A549 (cell line): ENCODE measurements at regions not wholly inside any gene's neighbourhood (a gene's known extent, or its start where the extent isn't known, plus 50 kb on each side); places are given as distances from the start of the nearest gene placed in this dataset.

Source experiments
- ATAC-seq, 2 experiments: fragments of 200-7000 bp in 1 of 2; fragments of >200 bp in 1 of 2; cut with Nextera tagmentation in 1 of 2; cut with Tn5 transposase in 1 of 2; 3 replicates each; pipeline versions ENCODE4 v1.8.0 to v1.9.1; 2018 to 2020; ENCODE audit warnings: mild to moderate bottlenecking in 1 of 2, moderate library complexity in 1 of 2
- CTCF ChIA-PET: fragments of 300-600 bp; sonication (Branson Sonifier 250); formaldehyde crosslinking; extraction: SDS; loops from one replicate; lab custom pipeline; 2021; ENCODE audit warnings: antibody characterized with exemption, inconsistent platforms; lab: Yijun Ruan, JAX
- POLR2A ChIA-PET: fragments of 350-600 bp; formaldehyde crosslinking; extraction: SDS; loops from one replicate; lab custom pipeline; 2021; ENCODE audit warnings: antibody characterized with exemption, inconsistent platforms; lab: Yijun Ruan, JAX
- DNase-seq, 2 experiments: peaks; one replicate each; pipeline versions ENCODE4 v3.0.0 to v3.0.0-alpha.2; 2011 to 2016; ENCODE audit warnings: low read depth in 1 of 2, low spot score in 1 of 2
- FAIRE-seq: peaks from 2 replicates; lab custom pipeline; 2011; peaks lifted over from hg19 to GRCh38; lab: Jason Lieb, UNC
- H3K27ac ChIP-seq, 2 experiments: fragments of >200 bp; sonication (Bioruptor Twin); formaldehyde crosslinking; 3 replicates each; pipeline ENCODE4 v1.5.1; 2016 to 2017
- H3K4me1 ChIP-seq: fragments of >200 bp; sonication (Bioruptor Twin); formaldehyde crosslinking; 3 replicates; pipeline ENCODE4 v1.6.1; 2016
- H3K4me2 ChIP-seq: fragments of >200 bp; sonication (Bioruptor Twin); formaldehyde crosslinking; 3 replicates; pipeline ENCODE4 v1.6.1; 2016
- H3K4me3 ChIP-seq: fragments of >200 bp; sonication (Bioruptor Twin); formaldehyde crosslinking; 3 replicates; pipeline ENCODE4 v1.5.1; 2016
- H3K9me3 ChIP-seq: fragments of >200 bp; sonication (Bioruptor Twin); formaldehyde crosslinking; 3 replicates; pipeline ENCODE4 v1.6.1; 2016
- BCL3 ChIP-seq: fragments of >200 bp; sonication (Bioruptor Twin); formaldehyde crosslinking; IDR thresholded peaks from 3 replicates; pipeline ENCODE4 v1.6.1; 2016
- CBX8 ChIP-seq: fragments of 200-600 bp; sonication (generic); IDR thresholded peaks from 2 replicates; pipeline ENCODE4 v1.6.1; 2016
- CHD4 ChIP-seq: fragments of 200-600 bp; sonication (generic); IDR thresholded peaks from 2 replicates; pipeline ENCODE4 v1.6.1; 2016; ENCODE audit warnings: antibody characterized with exemption, mild to moderate bottlenecking, borderline replicate concordance
- ELK1 ChIP-seq: fragments of 150-350 bp; IDR thresholded peaks from 2 replicates; pipeline ENCODE4 v1.6.1; 2014; ENCODE audit warnings: low read depth, mild to moderate bottlenecking, low read length
- EP300 ChIP-seq, 2 experiments: fragments of >200 bp; sonication (Bioruptor Twin); formaldehyde crosslinking; IDR thresholded peaks; 2 replicates in 1 of 2; 3 replicates in 1 of 2; pipeline ENCODE4 v1.6.1; 2016 to 2017
- ESRRA ChIP-seq: fragments of 150-350 bp; IDR thresholded peaks from 2 replicates; pipeline ENCODE4 v1.6.1; 2014; ENCODE audit warnings: mild to moderate bottlenecking, low read length, borderline replicate concordance
- FOSL2 ChIP-seq, 2 experiments: fragments of 450-650 bp in 1 of 2; fragments of >200 bp in 1 of 2; sonication (Bioruptor Twin) in 1 of 2; formaldehyde crosslinking; IDR thresholded peaks; 2 replicates each; pipeline versions ENCODE4 v1.5.0 to v1.6.1; 2016 to 2020; ENCODE audit warnings: mild to moderate bottlenecking in 1 of 2, moderate library complexity in 1 of 2
- FOXS1 ChIP-seq: fragments of 250-450 bp; sonication (Bioruptor Pico); IDR thresholded peaks from 2 replicates; pipeline ENCODE4 v1.5.0; 2020; ENCODE audit warnings: mild to moderate bottlenecking, moderate library complexity
- GATA3 ChIP-seq: IDR thresholded peaks from 2 replicates; pipeline ENCODE4 v1.6.1; 2012; ENCODE audit warnings: borderline replicate concordance
- HEYL ChIP-seq: fragments of 250-450 bp; sonication (Bioruptor Pico); IDR thresholded peaks from 2 replicates; pipeline ENCODE4 v1.8.0; 2021; ENCODE audit warnings: mild to moderate bottlenecking, moderate library complexity
- HOXA7 ChIP-seq: fragments of 250-450 bp; sonication (Bioruptor Pico); IDR thresholded peaks from 2 replicates; pipeline ENCODE4 v1.5.0; 2020; ENCODE audit warnings: mild to moderate bottlenecking, moderate library complexity
- HOXB5 ChIP-seq: fragments of 250-450 bp; sonication (Bioruptor Pico); IDR thresholded peaks from 2 replicates; pipeline ENCODE4 v1.5.0; 2020; ENCODE audit warnings: mild to moderate bottlenecking, moderate library complexity
- JUNB ChIP-seq: fragments of >200 bp; sonication (Bioruptor Twin); formaldehyde crosslinking; IDR thresholded peaks from 2 replicates; pipeline ENCODE4 v1.6.1; 2016
- KDM1A ChIP-seq: fragments of 200-600 bp; sonication (generic); IDR thresholded peaks from 2 replicates; pipeline ENCODE4 v1.6.1; 2016; ENCODE audit warnings: low read depth, mild to moderate bottlenecking
- MAZ ChIP-seq: fragments of 150-350 bp; IDR thresholded peaks from 2 replicates; pipeline ENCODE4 v1.6.1; 2014; ENCODE audit warnings: antibody characterized with exemption, low read depth, low read length, borderline replicate concordance
- MYC ChIP-seq: IDR thresholded peaks from 2 replicates; pipeline ENCODE4 v1.6.1; 2012; ENCODE audit warnings: mild to moderate bottlenecking, inconsistent platforms, low read length, improper control_type of control experiment, borderline replicate concordance
- NFE2L2 ChIP-seq: fragments of 150-350 bp; conservative IDR thresholded peaks from 2 replicates; pipeline ENCODE4 v1.6.1; 2014; ENCODE audit warnings: low read length
- PBX3 ChIP-seq: IDR thresholded peaks from 2 replicates; pipeline ENCODE4 v1.6.1; 2012
- PHF8 ChIP-seq: fragments of 200-600 bp; sonication (generic); IDR thresholded peaks from 2 replicates; pipeline ENCODE4 v1.6.1; 2016; ENCODE audit warnings: low read depth, mild to moderate bottlenecking, antibody characterized with exemption, moderate library complexity, borderline replicate concordance
- POLR2AphosphoS2 ChIP-seq: conservative IDR thresholded peaks from 2 replicates; pipeline ENCODE4 v1.6.1; 2012; ENCODE audit warnings: low read length, improper control_type of control experiment, inconsistent platforms
- RAD21 ChIP-seq, 2 experiments: fragments of >200 bp in 1 of 2; sonication (Bioruptor Twin) in 1 of 2; formaldehyde crosslinking in 1 of 2; IDR thresholded peaks in 1 of 2; conservative IDR thresholded peaks in 1 of 2; 2 replicates in 1 of 2; 3 replicates in 1 of 2; pipeline ENCODE4 v1.6.1; 2012 to 2018; ENCODE audit warnings: inconsistent platforms in 1 of 2
- RARB ChIP-seq: fragments of 250-450 bp; sonication (Bioruptor Pico); IDR thresholded peaks from 2 replicates; pipeline ENCODE4 v1.8.0; 2021; ENCODE audit warnings: mild to moderate bottlenecking, moderate library complexity
- RNF2 ChIP-seq: fragments of 200-600 bp; sonication (generic); IDR thresholded peaks from 2 replicates; pipeline ENCODE4 v1.6.1; 2016; ENCODE audit warnings: low read depth, mild to moderate bottlenecking, antibody characterized with exemption, moderate library complexity, borderline replicate concordance
- SMC3 ChIP-seq: fragments of >200 bp; sonication (Bioruptor Twin); formaldehyde crosslinking; IDR thresholded peaks from 3 replicates; pipeline ENCODE4 v1.6.1; 2018; ENCODE audit warnings: inconsistent platforms
- SREBF2 ChIP-seq: fragments of 450-650 bp; IDR thresholded peaks from 2 replicates; pipeline ENCODE4 v1.6.1; 2014; ENCODE audit warnings: mild to moderate bottlenecking, moderate library complexity
- TP53 ChIP-seq: fragments of 250-450 bp; sonication (Bioruptor Pico); IDR thresholded peaks from 2 replicates; pipeline ENCODE4 v1.5.0; 2021; ENCODE audit warnings: mild to moderate bottlenecking, moderate library complexity
- USF2 ChIP-seq: fragments of 450-650 bp; IDR thresholded peaks from 2 replicates; pipeline ENCODE4 v1.6.1; 2014; ENCODE audit warnings: antibody characterized with exemption
- ZC3H11A ChIP-seq: fragments of 450-650 bp; IDR thresholded peaks from 2 replicates; pipeline ENCODE4 v1.6.1; 2014; ENCODE audit warnings: antibody characterized with exemption, mild to moderate bottlenecking
- ZFP36 ChIP-seq: fragments of 450-650 bp; IDR thresholded peaks from 2 replicates; pipeline ENCODE4 v1.6.1; 2014; ENCODE audit warnings: borderline replicate concordance; ENCODE audit not compliant: partially characterized antibody
- ZSCAN20 ChIP-seq: fragments of 250-450 bp; sonication (Bioruptor Pico); IDR thresholded peaks from 2 replicates; pipeline ENCODE4 v1.8.0; 2022; ENCODE audit warnings: mild to moderate bottlenecking, moderate library complexity
- WGBS: methylation state at CpG from one replicate; pipeline ENCODE4 v1.1.6; 2017; ENCODE audit errors: missing lambda C conversion rate; 5-methylcytosine and 5-hydroxymethylcytosine counted together

GRCh38 chr7:66452165-66452564 lies 176.5 kb upstream of the KCTD7 start:
- H3K4me2 ChIP-seq: no peak overlapping the region
- no peak for TF ChIP-seq HOXB5 (CRISPR knock-in tag)
- no peak for TF ChIP-seq ZFP36
- TF ChIP-seq ELK1: no peak
- TF ChIP-seq NFE2L2: no peak
- no peak for TF ChIP-seq SMC3
- no peak for TF ChIP-seq MYC
- no peak for TF ChIP-seq CBX8
- TF ChIP-seq HEYL (CRISPR knock-in tag): no peak
- no peak for TF ChIP-seq ZC3H11A
- TF ChIP-seq GATA3: no peak
- TF ChIP-seq JUNB: no peak
- TF ChIP-seq TP53: no peak
- TF ChIP-seq KDM1A: no peak
- no peak for TF ChIP-seq FOXS1
- TF ChIP-seq, all 56 proteins: peak for 0
- CTCF ChIA-PET: interaction anchor here (0.8 kb wide), 1 partner anchor 23 kb away, joined by 3 read pairs; no protein-coding TSS in a partner anchor
- FAIRE-seq (no peak), ATAC-seq (no peak), DNase-seq (no peak)
- no peaks in the 10 kb centered on the region for H3K9me3 ChIP-seq
- POLR2A ChIA-PET: no interaction called here
- H3K27ac ChIP-seq: no peak overlapping the region
- no peak overlapping the region for H3K4me3 ChIP-seq
- no peaks in the 10 kb centered on the region for H3K4me1 ChIP-seq
- WGBS: 86% methylated on average over 2 of the region's 2 CpGs

- Histone ChIP-seq H3K4me3 (no peak overlapping the region), H3K27ac (no peak overlapping the region), H3K9me3 (no peaks in the 10 kb centered on the region), H3K4me2 (no peak overlapping the region), H3K4me1 (no peaks in the 10 kb centered on the region)
- CTCF ChIA-PET: interaction anchor here (0.6 kb wide), 1 partner anchor 143 kb away, joined by 3 read pairs; no protein-coding TSS in a partner anchor
- TF ChIP-seq ZC3H11A: no peak
- TF ChIP-seq NFE2L2: no peak
- TF ChIP-seq KDM1A: no peak
- no peak for TF ChIP-seq FOSL2 (IDR thresholded peaks at IDR 0.05)
- no peak for TF ChIP-seq FOSL2 (CRISPR knock-in tag; IDR thresholded peaks at IDR 0.05)
- TF ChIP-seq EP300 (IDR thresholded peaks at IDR 0.05): no peak
- TF ChIP-seq HOXA7 (CRISPR knock-in tag): no peak
- no peak for TF ChIP-seq RNF2
- TF ChIP-seq ESRRA: no peak
- TF ChIP-seq RAD21 (conservative IDR thresholded peaks at IDR 0.05 in 1 of 2, IDR thresholded peaks at IDR 0.05 in 1 of 2): no peak
- no peak for TF ChIP-seq ZFP36
- no peak for TF ChIP-seq USF2
- no peak for TF ChIP-seq POLR2AphosphoS2
- TF ChIP-seq ZSCAN20: no peak
- DNase-seq (no peak), ATAC-seq (no peak), FAIRE-seq (no peak)
- WGBS: 96% methylated on average over 6 of the region's 6 CpGs
- POLR2A ChIA-PET: no interaction called here
Measured at GRCh38 chr7:66453340-66453739, 175.3 kb upstream of the KCTD7 start.

- WGBS: 96% methylated on average over 5 of the region's 5 CpGs
- ChIA-PET POLR2A (no interaction called here), CTCF (no interaction called here)
- no peaks in the 10 kb centered on the region for H3K4me1 ChIP-seq
- FAIRE-seq: no peak
- no peaks in the 10 kb centered on the region for H3K9me3 ChIP-seq
- no peak for DNase-seq
- H3K4me3 ChIP-seq: no peak overlapping the region
- no peak for ATAC-seq
- no peak overlapping the region for H3K27ac ChIP-seq
- H3K4me2 ChIP-seq: no peak overlapping the region
- no peak for TF ChIP-seq PHF8
- TF ChIP-seq RARB (CRISPR knock-in tag): no peak
- TF ChIP-seq ELK1: no peak
- TF ChIP-seq JUNB: no peak
- TF ChIP-seq BCL3: no peak
- TF ChIP-seq POLR2AphosphoS2: no peak
- TF ChIP-seq SMC3: no peak
- no peak for TF ChIP-seq SREBF2
- TF ChIP-seq TP53: no peak
- no peak for TF ChIP-seq CHD4
- TF ChIP-seq HOXA7 (CRISPR knock-in tag): no peak
- no peak for TF ChIP-seq PBX3
- no peak for TF ChIP-seq RNF2
- no peak for TF ChIP-seq MAZ
Measured at GRCh38 chr7:66454600-66455225, 174.0 kb upstream of the KCTD7 start.
